ENCODE measurements at regions not wholly inside any gene's neighbourhood (a gene's known extent, or its start where the extent isn't known, plus 50 kb on each side); places are given as distances from the start of the nearest gene placed in this dataset.

GRCh38 chr1:220356981-220357850, 85.0 kb upstream of the RAB3GAP2 start:
- POLR2A ChIA-PET, result no interaction called here
- DNase-seq (ENCODE audit: extremely low spot score), result no peak
- CTCF ChIA-PET, result no interaction called here
- no peak for TF ChIP-seq CTCF (IDR thresholded peaks at IDR 0.05; ENCODE audit: control extremely low read depth, extremely low read depth, low read depth, missing control alignments)

GRCh38 chr1:220353229-220354012, 81.2 kb upstream of the RAB3GAP2 start:
- TF ChIP-seq CTCF (IDR thresholded peaks at IDR 0.05; ENCODE audit: control extremely low read depth, extremely low read depth, low read depth, missing control alignments), result no peak
- DNase-seq (ENCODE audit: extremely low spot score), result no peak
- ChIA-PET CTCF (interaction anchor here (0.8 to 1.8 kb wide), 4 partner anchors 11 to 63 kb away, joined by 3 to 6 read pairs (median 4); no protein-coding TSS in a partner anchor), POLR2A (no interaction called here)

GRCh38 chr1:220348211-220348610, 76.0 kb upstream of the RAB3GAP2 start:
- POLR2A ChIA-PET, result no interaction called here

GRCh38 chr1:220347654-220348175, 75.5 kb upstream of the RAB3GAP2 start:
- DNase-seq (ENCODE audit: extremely low spot score), result no peak
- CTCF ChIA-PET, result interaction anchor here (1.3 kb wide), 1 partner anchor 20 kb away, joined by 3 read pairs; no protein-coding TSS in a partner anchor

More at GRCh38 chr1:220348211-220348610, 76.0 kb upstream of the RAB3GAP2 start:
- CTCF ChIA-PET, result interaction anchor here (1.3 kb wide), 1 partner anchor 21 kb away, joined by 3 read pairs; no protein-coding TSS in a partner anchor
- no peak for DNase-seq (ENCODE audit: extremely low spot score)
- TF ChIP-seq CTCF (IDR thresholded peaks at IDR 0.05; ENCODE audit: control extremely low read depth, extremely low read depth, low read depth, missing control alignments), result no peak

GRCh38 chr1:220344745-220345144, 72.5 kb upstream of the RAB3GAP2 start:
- POLR2A ChIA-PET, result no interaction called here
- CTCF ChIA-PET, result interaction anchor here (1.3 kb wide), 1 partner anchor 49 kb away, joined by 3 read pairs; no protein-coding TSS in a partner anchor

More at GRCh38 chr1:220347654-220348175, 75.5 kb upstream of the RAB3GAP2 start:
- no peak for TF ChIP-seq CTCF (IDR thresholded peaks at IDR 0.05; ENCODE audit: control extremely low read depth, extremely low read depth, low read depth, missing control alignments)
- POLR2A ChIA-PET, result no interaction called here

More at GRCh38 chr1:220344745-220345144, 72.5 kb upstream of the RAB3GAP2 start:
- DNase-seq (ENCODE audit: extremely low spot score), result peak; percentile 18
- TF ChIP-seq CTCF (IDR thresholded peaks at IDR 0.05; ENCODE audit: control extremely low read depth, extremely low read depth, low read depth, missing control alignments), result no peak
